HEK293T (cell line): ENCODE measurements at regions not wholly inside any gene's neighbourhood (a gene's known extent, or its start where the extent isn't known, plus 50 kb on each side); places are given as distances from the start of the nearest gene placed in this dataset.

ENCODE experiments used
- BHLHE40 ChIP-seq: fragments of 450-650 bp; IDR thresholded peaks from 2 replicates; pipeline ENCODE4 v1.6.1; 2016; ENCODE audit warnings: mild to moderate bottlenecking, moderate library complexity, borderline replicate concordance
- CTBP1 ChIP-seq: fragments of 450-650 bp; IDR thresholded peaks from 2 replicates; pipeline ENCODE4 v1.6.1; 2016; ENCODE audit warnings: borderline replicate concordance
- ELF4 ChIP-seq: fragments of 450-650 bp; IDR thresholded peaks from 2 replicates; pipeline ENCODE4 v1.6.1; 2017; ENCODE audit warnings: antibody characterized with exemption
- FOXA1 ChIP-seq: fragments of 450-650 bp; IDR thresholded peaks from 2 replicates; pipeline ENCODE4 v1.6.1; 2016; ENCODE audit warnings: mild to moderate bottlenecking
- FOXK2 ChIP-seq: fragments of 450-650 bp; IDR thresholded peaks from 2 replicates; pipeline ENCODE4 v1.6.1; 2016; ENCODE audit warnings: mild to moderate bottlenecking
- HDGF ChIP-seq: fragments of 450-650 bp; IDR thresholded peaks from 2 replicates; pipeline ENCODE4 v1.6.1; 2017; ENCODE audit warnings: antibody characterized with exemption, borderline replicate concordance
- L3MBTL2 ChIP-seq: fragments of 450-650 bp; conservative IDR thresholded peaks from 2 replicates; pipeline ENCODE4 v1.6.1; 2016; ENCODE audit warnings: mild to moderate bottlenecking
- SP1 ChIP-seq: fragments of 450-650 bp; IDR thresholded peaks from 2 replicates; pipeline ENCODE4 v1.6.1; 2017
- SUZ12 ChIP-seq: fragments of 450-650 bp; IDR thresholded peaks from 2 replicates; pipeline ENCODE4 v1.6.1; 2016; ENCODE audit warnings: mild to moderate bottlenecking
- TARDBP ChIP-seq: fragments of 450-650 bp; IDR thresholded peaks from 2 replicates; pipeline ENCODE4 v1.6.1; 2016
- ZNF384 ChIP-seq: fragments of 450-650 bp; IDR thresholded peaks from 2 replicates; pipeline ENCODE4 v1.6.1; 2016
- TF ChIP-seq, protein P1 (sequence below): fragments of 450-650 bp; IDR thresholded peaks from 2 replicates; pipeline ENCODE4 v1.6.1; 2016

GRCh38 chr2:147082850-147083522 is 761.8 kb upstream of the ACVR2A start:
- TF ChIP-seq ELF4 (no peak), ZNF384 (no peak), L3MBTL2 (no peak), SP1 (no peak), BHLHE40 (no peak), HDGF (no peak), FOXK2 (no peak), SUZ12 (no peak), FOXA1 (no peak), CTBP1 (no peak), TARDBP (no peak)
- TF ChIP-seq, protein P1, sequence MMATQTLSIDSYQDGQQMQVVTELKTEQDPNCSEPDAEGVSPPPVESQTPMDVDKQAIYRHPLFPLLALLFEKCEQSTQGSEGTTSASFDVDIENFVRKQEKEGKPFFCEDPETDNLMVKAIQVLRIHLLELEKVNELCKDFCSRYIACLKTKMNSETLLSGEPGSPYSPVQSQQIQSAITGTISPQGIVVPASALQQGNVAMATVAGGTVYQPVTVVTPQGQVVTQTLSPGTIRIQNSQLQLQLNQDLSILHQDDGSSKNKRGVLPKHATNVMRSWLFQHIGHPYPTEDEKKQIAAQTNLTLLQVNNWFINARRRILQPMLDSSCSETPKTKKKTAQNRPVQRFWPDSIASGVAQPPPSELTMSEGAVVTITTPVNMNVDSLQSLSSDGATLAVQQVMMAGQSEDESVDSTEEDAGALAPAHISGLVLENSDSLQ: no peak
